ENCODE measurements at regions not wholly inside any gene's neighbourhood (a gene's known extent, or its start where the extent isn't known, plus 50 kb on each side); places are given as distances from the start of the nearest gene placed in this dataset.

DNA sequence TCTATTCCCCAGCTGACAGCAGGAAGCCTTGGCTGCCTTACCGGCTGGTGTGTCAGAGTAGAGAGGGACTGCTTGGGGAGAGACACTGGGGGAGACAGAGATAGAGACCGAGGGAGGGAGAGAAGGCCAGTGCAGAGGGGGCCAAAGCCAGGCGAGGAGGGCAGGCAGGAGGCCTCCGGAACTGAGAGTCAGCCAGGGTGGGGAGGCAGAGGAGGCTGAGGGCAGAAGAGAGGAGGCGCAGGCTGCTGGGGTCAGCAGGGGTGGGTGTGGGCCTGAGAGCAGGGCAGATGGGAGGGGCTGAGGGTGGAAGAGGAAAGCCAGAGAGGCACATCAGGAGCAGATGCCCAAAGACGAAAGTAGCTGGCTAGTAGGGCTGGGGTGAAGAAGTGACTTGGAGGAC, 57.2 kb upstream of the PAX2 start:
- DNase-seq (ENCODE audit: low read depth): no peak

DNA sequence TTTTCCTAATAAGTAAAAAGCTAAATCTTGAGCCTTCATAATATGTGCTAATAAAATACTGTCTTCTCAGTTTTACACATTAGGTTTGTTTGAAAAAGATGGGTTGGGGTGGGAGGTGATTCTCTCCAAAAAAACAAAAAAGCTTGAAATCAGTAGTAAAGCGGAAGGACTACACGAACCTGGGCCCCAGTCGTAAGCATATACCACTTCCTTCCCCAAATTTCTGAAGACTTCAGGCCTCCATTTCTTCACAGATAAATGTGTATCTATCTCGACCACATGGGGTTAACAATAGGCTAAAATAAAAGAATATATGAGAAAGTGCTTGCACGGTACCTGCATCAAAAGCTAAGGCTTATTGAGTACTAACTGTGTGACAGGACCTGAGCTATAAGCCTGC, 51.6 kb upstream of the PAX2 start:
- DNase-seq (ENCODE audit: low read depth): no peak
- no peak overlapping the region for H3K4me3 ChIP-seq (ENCODE audit: low read depth, low read length)
- TF ChIP-seq, protein P1, sequence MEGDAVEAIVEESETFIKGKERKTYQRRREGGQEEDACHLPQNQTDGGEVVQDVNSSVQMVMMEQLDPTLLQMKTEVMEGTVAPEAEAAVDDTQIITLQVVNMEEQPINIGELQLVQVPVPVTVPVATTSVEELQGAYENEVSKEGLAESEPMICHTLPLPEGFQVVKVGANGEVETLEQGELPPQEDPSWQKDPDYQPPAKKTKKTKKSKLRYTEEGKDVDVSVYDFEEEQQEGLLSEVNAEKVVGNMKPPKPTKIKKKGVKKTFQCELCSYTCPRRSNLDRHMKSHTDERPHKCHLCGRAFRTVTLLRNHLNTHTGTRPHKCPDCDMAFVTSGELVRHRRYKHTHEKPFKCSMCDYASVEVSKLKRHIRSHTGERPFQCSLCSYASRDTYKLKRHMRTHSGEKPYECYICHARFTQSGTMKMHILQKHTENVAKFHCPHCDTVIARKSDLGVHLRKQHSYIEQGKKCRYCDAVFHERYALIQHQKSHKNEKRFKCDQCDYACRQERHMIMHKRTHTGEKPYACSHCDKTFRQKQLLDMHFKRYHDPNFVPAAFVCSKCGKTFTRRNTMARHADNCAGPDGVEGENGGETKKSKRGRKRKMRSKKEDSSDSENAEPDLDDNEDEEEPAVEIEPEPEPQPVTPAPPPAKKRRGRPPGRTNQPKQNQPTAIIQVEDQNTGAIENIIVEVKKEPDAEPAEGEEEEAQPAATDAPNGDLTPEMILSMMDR (IDR thresholded peaks at IDR 0.05; ENCODE audit: insufficient read depth, low read depth, low read length, missing control alignments): no peak

More for the DNA sequence above, 57.2 kb upstream of the PAX2 start:
- no peak overlapping the region for H3K4me3 ChIP-seq (ENCODE audit: low read depth, low read length)
- TF ChIP-seq, protein P1 (IDR thresholded peaks at IDR 0.05; ENCODE audit: insufficient read depth, low read depth, low read length, missing control alignments): no peak
